GM12801 (cell line): ENCODE measurements at regions not wholly inside any gene's neighbourhood (a gene's known extent, or its start where the extent isn't known, plus 50 kb on each side); places are given as distances from the start of the nearest gene placed in this dataset.

Source experiments
- CTCF ChIP-seq: IDR thresholded peaks from one replicate; pipeline ENCODE4 v1.5.1; 2011; ENCODE audit warnings: control low read depth; ENCODE audit not compliant: insufficient read length; ENCODE audit errors: extremely low read depth

GRCh38 chr2:204389120-204389519, 156.2 kb upstream of the PARD3B start:
- no peak for TF ChIP-seq CTCF

- TF ChIP-seq CTCF = no peak
Observed at GRCh38 chr2:204389856-204390255, 155.4 kb upstream of the PARD3B start.

GRCh38 chr2:204395539-204395938, 149.7 kb upstream of the PARD3B start:
- no peak for TF ChIP-seq CTCF

- no peak for TF ChIP-seq CTCF
Observed at GRCh38 chr2:204401114-204401513, 144.2 kb upstream of the PARD3B start.

- TF ChIP-seq CTCF = no peak
Observed at GRCh38 chr2:204407204-204408014, 137.9 kb upstream of the PARD3B start.

GRCh38 chr2:204415406-204416181, 129.7 kb upstream of the PARD3B start:
- TF ChIP-seq CTCF = no peak

GRCh38 chr2:204416236-204416635, 129.0 kb upstream of the PARD3B start:
- TF ChIP-seq CTCF = no peak
